ENCODE measurements at regions not wholly inside any gene's neighbourhood (a gene's known extent, or its start where the extent isn't known, plus 50 kb on each side); places are given as distances from the start of the nearest gene placed in this dataset.
"Not testable (repeated sequence)": the region's sequence is repeated elsewhere in the genome, so short reads cannot be mapped to it uniquely, and the experiment has no call there.

DNA sequence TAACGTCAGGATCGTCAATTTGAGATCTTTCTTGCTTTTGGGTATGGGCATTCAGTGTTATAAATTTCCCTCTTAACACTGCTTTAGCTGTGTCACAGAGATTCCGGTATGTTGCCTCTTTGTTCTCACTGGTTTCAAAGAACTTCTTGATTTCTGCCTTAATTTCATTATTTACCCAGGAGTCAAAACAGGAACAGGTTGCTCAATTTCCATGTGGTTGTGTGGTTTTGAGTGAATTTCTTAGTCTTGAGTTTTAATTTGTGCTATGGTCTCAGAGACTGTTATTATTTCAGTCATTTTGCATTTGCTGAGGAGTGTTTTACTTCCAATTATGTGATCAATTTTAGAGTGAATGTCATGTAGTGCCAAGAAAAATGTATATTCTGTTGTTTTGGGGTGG, 153.1 kb downstream of the PCDH17 start:
- DNase-seq, result no peak

DNA sequence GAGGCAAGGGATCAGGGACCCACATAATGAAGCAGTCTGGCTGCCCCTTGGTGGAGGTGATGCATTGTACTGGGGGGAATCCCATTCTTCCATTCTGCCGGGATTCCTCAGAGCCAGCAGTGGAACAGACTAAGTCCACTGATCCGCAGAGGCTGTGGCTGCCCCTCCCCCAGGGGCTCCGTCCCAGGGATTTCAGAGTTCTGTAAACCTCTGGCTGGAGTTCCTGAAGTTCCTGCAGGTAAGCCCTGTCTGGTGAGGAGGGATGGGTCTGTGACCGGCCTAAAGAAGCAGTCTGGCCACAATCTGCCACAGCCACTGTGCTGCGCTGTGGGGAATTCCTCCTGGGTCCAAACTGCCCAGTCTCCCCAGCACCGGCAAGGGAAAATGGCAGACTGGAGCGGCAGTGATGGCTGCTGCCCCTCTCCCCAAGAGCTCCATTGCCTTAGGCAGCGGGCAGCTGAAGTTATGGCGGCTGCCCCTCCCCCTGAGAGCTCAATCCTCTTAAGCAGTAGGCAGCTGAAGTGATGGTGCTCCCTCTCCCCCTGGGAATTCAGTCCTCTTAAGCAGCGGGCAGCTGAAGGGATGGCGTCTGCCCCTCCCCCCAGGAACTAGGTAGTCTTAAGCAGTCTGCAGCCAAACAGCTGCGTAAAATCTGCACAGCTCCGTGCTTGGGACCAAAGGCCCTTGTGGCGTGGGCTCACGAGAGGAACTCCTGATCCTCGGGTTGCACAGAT, 155.7 kb downstream of the PCDH17 start:
- no peak for DNase-seq

DNA sequence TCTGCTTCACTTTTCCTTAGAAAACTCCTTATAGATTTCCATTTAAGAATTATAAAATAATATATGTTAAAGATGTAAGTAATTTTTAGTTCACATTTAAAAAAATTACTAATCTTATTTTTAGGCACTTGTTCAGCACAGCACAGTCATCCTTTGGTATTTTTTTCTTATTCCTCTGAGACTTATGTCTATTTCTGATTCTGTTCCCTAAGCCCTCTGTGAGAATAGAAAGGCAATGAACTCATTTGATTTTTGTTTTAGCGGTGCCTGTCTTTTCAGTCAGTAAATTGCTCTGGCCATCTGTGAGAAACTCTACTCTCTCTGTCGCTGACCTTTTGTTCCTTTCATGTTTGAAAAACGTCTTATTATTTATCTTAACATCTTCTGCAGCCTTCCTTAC, 168.1 kb downstream of the PCDH17 start:
- DNase-seq, result no peak

DNA sequence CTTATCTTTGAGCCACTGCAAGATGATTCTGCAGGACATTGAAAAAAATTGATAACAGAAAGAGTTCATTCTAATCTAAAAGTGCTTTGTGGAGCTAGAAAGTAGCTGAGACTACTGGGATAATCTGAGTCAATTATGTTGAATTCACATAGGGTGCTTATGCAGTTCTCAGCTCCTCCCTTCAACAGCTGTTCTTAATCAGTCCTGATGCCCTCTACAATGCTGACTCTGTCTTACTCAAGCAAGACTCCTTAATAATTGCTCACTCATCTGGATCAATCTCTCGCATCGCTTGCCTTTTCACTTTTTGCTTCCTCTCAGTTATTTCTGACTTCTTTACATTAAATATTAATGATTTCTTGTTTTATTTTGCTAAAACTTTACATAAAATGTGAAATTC, 182.1 kb downstream of the PCDH17 start:
- DNase-seq, result no peak

DNA sequence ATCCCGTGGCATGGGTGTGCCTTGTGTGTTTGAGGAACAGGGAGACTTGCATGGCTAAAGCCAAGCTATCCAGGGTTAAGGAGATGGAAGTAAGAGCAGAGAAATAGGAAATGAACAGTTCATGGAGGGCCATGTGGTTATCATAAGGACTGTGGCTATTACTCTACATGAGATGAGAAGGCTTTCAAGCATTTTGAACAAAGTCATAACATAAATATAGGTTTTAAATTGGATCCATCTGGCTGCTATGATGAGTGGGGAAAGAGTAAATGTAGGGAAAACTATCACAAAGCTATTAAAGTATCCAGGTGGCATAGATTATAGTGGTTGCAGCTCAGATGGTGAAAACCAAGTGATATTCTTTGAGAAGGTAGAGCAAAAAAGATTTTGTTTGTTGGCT, 184.1 kb downstream of the PCDH17 start:
- DNase-seq, result no peak

DNA sequence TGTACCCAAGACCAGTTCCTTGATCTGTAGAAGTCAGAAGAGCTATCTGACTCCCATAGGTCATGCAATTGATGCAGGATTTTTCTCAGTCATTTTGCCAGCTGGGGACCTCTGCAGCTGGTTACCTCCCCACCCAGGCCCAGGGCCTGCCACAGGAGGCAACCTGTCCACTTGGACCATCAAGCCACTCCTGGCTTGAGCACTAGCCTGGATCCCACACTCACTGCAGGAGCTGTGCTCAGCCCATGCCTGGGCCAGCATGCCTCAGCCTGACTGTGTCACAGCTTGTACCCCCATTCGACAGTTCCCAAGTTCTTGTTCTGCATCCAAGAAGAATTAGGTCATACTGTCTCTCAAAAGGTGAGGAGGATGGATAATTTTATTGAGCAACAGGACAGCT, 189.4 kb downstream of the PCDH17 start:
- no peak for DNase-seq

DNA sequence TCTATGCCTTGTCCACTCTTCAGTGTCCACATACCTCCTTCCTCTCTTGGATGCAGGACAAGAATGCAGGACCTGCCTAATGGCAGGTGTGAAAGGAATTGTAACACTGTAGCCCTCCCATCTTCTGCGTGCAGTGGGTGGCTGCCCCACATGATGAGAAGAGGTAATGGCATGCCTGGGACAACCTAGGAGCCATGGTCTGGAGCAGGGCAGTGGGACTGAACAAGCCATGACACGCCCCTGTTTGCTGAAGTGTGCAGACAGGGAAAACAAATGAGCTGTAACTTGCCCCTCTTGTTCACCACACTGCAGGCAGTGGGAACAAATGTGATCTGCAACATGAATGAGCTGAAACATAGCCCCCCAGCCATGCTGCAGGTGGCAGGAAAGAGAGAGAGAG, 192.2 kb downstream of the PCDH17 start:
- no peak for DNase-seq

DNA sequence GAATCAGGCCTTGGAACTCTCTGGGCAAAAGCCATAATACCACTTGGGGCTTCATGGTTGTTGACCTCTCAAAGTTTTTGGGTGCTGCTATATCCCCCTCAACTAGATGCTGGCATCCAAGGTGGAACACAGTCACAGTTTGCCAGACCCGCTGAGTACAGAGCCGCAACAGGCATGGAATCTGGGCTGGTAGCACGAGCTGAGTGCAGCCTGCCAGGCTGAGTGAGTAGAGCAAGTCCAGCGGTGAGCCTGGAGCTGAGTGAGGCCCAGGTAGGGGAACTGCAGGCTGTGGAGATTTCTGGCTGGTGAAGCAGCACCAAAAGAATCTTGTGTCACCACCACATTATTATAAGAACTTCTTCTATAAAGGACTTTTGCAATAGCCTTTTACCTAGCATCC, 192.6 kb downstream of the PCDH17 start:
- DNase-seq, result no peak

DNA sequence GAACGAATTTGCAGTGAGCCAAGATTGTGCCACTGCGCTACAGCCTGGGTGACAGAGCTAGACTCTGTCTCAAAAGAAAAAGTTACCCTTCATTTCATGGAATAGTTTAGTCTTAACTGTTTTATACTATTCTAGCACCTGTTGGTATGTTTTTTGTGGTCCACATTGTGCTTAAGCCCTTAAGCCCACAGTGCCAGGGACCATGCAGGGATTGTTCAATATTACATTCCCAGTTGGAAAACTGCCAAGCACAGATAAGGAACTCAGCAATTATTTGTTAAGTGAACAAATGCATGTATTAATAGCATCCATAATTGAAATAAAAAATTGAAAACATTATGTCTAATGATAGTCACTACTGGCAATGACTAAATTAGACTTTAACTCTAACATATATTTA, 193.5 kb downstream of the PCDH17 start:
- DNase-seq, result no peak

DNA sequence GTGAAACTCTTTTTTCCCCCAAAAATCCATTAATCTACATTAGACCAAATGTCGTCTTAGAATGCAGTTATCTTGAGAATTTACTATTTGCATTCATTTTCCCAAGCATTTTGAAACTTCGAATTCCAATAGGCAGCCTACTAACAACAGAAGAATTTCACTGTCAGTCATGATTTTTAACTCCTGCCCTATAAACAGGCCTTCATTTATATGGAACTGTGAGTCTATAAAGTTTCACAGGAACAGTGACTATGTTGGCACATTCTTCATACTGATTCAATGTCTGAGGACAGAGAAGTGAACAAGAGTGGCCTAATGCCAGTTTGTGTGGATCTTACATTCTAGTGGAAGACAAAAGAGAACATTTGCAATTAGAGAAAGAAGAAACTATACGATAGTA, 198.0 kb downstream of the PCDH17 start:
- DNase-seq, result no peak

DNA sequence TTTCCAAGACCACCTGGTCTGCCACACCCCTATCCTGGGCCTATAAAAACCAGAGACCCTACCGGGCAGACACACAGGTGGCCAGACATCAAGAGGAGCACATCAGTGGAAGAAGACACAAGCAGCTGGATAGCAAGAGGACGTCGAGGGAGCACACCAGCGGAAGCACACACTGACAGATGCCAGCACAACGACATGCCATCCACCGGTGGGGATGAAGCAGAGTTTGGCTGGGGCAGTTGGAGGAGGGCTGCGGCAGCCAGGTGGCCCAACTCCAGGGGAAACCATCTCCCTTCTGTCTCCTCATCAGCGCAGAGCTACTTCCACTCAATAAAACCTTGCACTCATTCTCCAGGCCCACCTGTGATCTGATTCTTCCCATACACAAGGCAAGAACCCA, 200.6 kb downstream of the PCDH17 start:
- DNase-seq, result no peak

DNA sequence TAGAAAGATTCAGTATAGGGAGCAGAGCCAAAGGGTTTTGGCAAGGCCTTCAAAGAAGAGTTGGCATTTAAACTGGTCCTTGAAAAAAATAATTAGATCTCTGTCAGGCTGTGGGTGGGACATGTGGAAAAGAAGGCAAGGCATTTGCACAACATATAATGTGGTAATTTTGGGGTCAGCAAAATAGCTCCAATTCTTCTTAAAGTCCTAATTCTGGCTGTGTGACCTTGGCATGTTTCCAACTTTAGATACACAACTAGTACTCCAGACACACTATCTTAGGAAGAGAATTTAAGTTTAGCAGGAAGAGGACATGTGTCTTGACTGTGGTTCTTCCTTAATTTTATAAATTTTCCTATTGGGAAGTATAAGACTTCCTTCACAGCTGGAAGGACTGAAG, 206.3 kb downstream of the PCDH17 start:
- DNase-seq, result no peak

DNA sequence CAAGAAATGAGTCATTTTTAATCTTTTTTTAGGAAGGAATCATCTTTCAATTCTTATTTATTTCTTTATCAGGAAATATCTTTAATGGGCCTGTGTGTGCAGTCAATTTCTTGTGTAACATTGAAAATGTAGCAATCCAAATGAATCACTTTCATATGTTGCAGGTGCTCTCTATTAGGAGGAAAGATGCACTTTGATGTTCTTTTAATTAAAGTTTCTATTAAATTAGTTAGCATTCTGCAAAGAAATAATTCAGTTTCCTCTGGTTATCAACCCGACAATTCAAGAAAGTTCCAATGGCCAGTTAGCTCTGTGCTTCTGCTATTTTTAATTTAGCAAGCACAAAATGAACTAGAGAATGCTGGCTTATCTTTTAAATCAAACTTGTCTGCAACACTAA, 212.0 kb downstream of the PCDH17 start:
- DNase-seq, result no peak

DNA sequence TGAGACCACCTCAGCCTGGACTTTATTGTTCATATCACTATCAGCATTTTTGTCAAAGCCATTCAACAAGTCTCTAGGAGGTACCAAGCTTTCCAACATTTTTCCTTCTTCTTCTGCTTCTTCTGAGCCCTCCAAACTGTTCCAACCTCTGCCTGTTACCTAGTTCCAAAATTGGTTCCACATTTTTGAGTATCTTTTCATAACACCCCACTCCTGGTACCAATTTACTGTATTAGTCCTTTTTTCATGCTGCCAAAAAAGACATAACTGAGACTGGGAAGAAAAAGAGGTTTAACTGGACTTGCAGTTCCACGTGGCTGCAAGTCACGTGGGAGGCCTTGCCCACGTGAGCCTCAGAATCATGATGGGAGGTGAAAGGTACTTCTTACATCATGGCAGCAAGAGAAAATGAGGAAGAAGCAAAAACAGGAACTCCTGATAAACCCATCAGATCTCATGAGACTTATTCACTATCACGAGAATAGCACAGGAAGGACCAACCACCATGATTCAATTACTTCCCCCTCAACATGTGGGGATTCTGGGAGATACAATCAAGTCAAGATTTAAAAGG, 215.1 kb downstream of the PCDH17 start:
- DNase-seq, result no peak

DNA sequence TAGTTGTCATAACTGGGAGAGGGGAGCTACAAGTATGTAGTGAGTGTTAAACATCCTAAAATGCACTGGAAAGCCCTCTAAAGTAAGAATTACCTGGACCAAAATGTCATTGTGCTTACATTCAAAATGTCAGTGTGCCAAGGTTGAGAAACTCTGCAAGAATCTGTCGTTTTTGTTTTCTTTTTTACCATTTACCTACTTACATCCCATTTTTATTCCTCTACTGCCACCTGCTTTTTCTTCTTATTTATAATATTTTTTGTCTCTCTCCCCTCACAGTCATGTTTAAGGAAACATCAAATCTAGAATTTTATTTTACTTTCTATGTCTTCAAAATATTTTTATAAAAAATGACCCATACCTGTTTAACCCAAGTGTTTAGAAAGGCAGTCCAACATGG, 226.4 kb downstream of the PCDH17 start:
- no peak for DNase-seq

DNA sequence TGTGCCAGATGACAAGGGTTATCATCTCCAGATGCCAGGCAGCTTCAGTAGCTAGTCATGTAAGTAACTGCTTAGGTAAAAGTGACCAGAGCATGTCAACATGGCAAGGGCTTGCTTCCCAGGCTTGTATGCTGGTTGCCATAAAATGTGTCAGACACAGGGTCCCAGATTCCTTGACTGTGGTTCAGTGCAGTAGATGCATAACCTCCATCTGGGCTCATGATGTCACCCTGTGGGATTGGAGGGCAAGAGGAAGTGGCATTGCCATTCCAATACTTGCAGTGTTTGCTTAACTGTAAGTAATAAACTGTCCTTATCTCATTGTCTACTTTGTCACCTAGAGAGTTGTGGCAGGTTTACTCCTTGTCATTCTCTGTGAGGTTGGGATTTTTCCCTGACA, 226.8 kb downstream of the PCDH17 start:
- DNase-seq, result no peak

DNA sequence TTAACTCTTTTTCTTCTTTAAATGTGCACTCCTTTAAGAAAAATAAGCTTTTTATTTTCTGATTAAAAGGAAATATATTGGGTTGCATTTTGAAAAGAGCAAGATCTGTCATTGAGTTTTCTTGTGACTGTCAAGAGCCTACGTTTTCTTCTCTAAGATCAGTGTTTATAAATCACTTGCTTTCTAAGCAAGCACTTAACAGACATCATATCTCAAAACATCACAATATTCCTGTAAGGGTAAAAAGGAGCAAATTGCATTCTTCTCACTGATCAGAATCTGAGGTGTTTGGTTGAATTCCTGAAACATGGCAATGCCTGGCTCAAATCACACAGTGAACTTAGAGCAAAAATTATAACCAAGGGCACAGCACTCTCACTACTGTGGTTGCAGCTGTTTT, 231.3 kb downstream of the PCDH17 start:
- no peak for DNase-seq

DNA sequence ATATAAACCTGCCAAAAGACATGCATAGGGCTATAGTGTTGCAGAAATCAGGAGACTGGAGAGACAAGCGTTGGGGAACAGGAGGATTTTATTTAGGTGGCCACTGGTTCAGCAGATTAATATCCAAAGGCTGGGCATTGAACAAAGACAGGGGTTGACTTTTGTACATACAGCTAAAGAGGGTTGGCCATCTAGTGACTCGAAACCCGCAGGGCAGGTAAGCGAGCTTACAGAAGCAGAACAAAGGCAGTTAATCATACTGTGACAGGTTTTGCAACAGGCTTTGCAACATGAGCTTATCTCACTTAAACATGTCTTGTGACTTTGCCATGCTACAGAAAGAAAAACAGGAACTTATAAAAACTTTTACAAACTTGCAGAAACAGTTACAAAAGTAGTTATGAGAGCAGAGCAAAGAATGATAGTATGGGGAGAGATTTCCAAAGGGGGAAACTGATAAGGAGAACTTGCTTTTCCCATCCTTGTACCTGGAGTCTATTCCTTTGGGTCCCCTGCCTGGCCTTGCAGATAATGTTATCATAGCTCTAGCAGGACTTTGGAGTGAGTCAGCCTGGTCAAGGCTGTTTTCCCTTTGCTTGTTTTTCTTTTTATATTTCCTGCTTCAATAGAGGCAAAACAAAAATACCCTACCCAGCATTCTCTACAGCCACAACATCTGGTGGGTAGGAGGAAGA, 234.2 kb downstream of the PCDH17 start:
- DNase-seq, result no peak

DNA sequence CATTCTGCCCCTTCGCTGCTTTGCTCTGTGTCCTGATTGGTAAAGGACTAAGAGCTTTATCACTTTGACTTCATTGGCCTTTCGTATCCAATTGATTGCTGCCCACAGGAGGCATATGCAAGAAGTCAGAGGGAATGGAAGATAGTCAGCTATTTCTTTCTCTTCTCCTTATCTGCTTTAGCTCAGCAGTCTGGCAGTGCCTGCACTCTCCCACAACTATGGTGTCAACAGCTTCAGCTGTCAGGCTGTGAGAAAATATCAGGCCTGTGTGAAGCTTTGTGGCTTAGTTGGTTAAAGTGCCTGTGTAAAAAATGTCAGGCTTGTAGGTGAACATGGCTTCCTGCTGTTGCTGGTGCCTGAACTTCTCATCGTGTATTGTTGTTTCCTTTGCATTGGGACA, 243.0 kb downstream of the PCDH17 start:
- no peak for DNase-seq

DNA sequence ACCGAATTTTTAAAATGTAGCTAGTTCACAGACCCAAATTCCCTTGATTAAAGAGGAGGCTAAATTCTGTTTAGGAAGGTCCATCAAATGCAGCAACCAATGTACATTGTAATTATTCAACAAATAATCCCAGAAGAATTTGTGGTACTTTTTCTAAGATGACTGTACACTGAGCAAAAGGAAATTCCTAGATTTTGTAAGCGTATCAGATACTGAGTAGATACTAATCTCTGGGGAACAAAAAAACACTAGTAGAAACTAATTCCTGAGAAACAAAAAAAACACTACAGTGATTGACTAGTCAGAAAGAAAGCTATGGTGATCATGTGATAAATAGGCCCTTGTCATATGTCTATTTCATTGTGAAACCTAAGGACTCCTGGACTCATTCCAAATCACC, 246.1 kb downstream of the PCDH17 start:
- no peak for DNase-seq

DNA sequence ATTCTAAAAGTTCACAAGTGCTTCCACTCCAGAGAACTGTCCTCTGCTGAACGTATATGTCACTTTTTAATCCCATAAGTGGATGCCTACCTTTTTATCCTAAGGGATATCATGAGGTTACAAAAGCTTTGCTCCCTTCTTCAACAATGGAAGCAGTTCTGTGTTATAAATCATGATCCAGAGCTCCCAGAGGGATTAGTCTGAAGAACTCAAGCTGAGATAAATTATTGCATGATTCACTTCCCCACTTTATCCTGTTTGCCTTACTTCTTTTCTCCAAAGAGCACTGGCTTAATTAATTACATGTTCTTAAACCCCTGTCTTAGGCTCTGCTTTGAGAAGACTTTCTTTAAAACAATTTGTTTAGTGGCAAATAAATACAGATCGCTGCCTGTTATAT, 246.7 kb downstream of the PCDH17 start:
- no peak for DNase-seq

DNA sequence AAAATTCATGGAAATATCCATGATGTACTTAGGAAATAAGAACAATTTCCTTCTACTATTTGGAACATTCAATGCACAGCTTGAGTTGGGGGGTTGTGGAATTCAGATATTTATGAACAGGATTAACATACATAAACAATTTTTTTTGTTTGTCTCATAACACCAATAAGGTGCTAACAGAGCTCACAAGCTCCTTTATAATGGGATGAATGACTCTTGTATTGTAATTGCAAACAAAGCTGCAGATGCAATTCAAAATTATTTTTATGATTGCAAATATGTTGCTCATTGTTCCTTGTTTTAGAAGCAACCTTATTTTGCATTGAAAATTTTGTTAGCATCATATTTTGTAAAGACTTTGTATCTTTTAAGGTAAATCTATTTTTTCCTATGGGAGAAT, 265.7 kb downstream of the PCDH17 start:
- DNase-seq, result no peak

DNA sequence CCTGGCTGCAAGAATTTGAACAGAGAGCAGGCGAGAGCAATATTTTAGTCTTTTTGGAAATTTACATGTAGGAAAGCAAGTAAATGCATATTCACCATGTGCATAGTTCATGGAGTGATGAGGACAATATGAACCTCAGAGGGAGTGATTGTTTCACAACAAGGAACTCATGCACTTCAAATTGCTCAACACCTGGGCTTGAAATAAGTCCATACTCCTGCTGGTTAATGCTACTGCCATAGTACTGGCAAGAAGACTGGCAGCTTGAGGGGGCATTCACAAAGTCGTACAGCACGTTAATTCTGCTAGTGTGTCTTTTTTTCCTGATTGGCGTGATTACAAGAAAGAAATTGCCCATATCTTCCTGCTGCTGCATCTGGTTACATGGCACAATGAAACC, 267.6 kb downstream of the PCDH17 start:
- no peak for DNase-seq

DNA sequence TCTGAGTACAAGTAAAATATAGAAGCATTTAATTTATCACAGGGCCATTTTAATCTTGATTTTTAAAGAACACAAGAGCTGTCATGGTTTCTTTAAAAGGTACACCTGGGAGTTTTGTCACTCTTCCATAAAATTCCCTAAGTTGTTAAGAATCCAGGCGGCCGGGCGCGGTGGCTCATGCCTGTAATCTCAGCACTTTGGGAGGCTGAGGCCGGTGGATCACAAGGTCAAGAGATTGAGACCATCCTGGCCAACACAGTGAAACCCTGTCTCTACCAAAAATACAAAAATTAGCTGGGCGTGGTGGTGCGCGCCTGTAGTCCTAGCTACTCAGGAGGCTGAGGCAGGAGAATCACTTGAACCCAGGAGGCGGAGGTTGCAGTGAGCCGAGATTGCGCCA, 278.3 kb downstream of the PCDH17 start:
- not testable (repeated sequence) for DNase-seq

DNA sequence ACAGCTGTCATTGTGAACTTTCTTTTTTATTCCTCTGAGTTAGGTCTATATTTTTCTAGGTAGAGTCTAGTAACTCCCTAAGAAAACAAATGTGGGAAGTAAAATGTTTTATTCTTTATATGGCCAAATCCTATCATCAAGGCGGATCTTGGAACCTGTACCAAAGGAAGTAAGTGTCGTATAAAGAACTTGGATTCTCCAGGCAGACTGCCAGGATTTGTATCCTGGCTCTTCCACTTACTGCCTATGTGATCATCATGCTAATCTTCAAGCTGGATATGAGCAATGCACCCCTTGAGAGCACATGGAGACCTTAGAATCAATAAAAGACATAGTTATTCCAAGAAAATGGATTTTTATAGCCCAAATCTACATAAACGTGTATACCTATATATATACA, 286.5 kb downstream of the PCDH17 start:
- DNase-seq, result no peak
